Activated CD4-positive, alpha-beta T cell treated with anti-CD3 and anti-CD28 coated beads, Interleukin-2, Interleukin-4, amounts not matched to agents 100 ng/mL and 50 ng/mL, durations not matched to agents 16 hours and 8 hours (primary cell): ENCODE measurements at regions not wholly inside any gene's neighbourhood (a gene's known extent, or its start where the extent isn't known, plus 50 kb on each side); places are given as distances from the start of the nearest gene placed in this dataset.
A peak's percentile ranks its signal among the peaks of the same experiment; 100 is the strongest.

Source experiments
- DNase-seq: peaks from one replicate; pipeline ENCODE4 v3.0.0-alpha.2; 2020; ENCODE audit warnings: low spot score

DNA sequence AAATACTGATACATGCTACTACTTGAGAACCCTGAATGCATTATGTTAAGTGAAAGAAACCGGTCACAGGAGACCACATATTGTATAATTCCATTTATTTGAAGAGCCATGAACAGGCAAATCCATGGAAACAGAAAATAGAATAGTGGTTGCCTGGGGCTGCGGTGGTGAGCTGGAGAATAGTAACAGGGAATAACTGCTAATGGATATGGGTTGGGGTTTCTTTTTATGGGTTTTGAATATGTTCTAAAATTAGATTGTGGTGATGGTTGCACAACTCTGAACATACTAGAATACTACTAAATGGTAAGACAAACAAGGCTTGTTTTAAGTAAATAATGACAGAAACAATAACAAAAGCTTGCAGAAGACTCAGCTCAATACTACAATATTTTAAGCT is 293.0 kb downstream of the BTG1 start:
- DNase-seq: no peak

DNA sequence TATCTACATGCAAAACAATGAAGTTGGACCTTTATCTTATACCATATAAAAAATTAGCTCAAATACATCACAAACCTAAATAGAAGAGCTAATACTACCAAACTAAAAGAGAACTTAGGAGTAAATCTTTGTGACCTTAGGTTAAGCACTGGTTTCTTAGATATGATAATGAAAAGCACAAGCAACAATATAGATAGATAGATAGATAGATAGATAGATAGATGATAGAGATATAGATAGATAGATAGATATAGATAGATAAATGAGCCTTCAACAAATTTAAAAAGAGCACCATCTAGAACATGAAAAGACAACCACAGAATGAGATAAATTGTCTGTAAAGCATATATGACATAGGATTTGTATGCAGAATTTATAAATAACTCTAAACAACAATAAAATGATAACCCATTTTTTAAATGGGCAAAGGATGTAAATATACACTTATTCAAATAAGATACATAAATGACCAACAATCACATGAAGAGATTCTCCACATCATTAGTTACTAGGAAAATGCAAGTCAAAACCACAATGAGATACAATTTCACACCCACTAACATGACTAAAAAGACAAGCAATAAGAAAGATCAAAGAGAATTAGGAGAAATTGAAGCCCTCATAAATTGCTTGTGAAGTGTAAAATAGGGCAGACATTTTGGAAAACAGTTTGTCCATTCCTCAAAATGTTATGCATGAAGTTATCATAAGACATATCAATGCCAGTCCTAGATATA is 293.7 kb downstream of the BTG1 start:
- DNase-seq: peak; percentile 14

GRCh38 chr12:91846466-91847055 is 299.1 kb downstream of the BTG1 start:
- no peak for DNase-seq

DNA sequence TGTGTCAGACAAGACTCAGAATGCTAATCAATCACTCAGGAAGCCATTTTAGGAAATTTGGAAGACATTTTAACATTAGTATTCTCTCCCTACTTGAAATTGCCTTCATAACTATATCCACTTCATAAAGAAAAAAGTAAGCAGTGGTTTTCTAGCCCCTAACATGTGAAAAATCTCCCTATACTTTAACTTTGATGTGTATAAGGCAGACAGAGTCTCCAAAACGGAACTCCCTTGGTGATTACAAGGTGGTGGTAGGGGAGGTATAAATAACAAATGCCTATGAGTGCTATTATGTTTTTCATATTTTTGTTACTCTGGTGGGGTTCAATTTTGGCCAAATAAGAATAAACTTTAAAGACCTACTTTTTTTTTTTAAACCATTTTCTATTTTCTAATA is 300.3 kb downstream of the BTG1 start:
- DNase-seq: no peak

- DNase-seq: no peak
These were observed 303.8 kb downstream of the BTG1 start for GRCh38 chr12:91841822-91842221.

DNA sequence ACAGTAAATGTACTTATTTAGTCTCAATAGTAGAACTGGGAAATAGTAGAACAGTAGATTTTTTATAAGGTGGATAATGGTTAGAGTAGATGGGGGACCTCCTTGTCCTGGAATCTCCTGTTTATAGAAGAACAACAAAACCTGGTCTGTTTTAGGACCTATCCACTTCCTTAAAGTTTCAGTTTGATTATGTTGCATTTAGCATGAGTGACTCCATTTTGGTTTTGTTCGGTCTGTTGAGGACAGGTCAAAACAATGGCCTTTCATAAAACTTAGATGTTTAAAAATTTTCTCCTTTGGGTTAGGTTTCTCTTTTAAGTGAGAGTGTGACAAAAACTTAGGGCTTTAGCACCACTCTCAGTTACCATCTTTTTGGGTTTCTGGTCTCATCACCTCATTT is 308.9 kb downstream of the BTG1 start:
- DNase-seq: no peak

GRCh38 chr12:91836264-91836663 is 309.4 kb downstream of the BTG1 start:
- DNase-seq: no peak

DNA sequence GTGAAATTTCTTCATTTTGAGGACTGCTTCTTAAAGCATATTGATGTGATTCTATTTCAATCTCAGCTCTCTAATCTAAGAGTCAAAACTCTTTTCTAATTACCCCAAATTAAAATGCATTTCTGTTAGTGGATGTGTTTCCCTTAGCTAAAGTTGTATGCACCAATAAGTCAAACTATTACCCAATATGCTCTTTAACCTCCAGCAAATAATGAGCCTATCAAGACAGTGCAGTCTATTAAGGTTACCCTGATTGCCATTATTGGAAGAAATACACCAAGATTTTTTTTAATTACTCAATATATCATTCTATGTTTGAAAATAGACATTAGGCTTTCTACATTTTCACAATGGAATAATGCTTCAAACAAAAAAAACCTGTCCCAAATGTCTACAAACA is 310.0 kb downstream of the BTG1 start:
- DNase-seq: no peak

DNA sequence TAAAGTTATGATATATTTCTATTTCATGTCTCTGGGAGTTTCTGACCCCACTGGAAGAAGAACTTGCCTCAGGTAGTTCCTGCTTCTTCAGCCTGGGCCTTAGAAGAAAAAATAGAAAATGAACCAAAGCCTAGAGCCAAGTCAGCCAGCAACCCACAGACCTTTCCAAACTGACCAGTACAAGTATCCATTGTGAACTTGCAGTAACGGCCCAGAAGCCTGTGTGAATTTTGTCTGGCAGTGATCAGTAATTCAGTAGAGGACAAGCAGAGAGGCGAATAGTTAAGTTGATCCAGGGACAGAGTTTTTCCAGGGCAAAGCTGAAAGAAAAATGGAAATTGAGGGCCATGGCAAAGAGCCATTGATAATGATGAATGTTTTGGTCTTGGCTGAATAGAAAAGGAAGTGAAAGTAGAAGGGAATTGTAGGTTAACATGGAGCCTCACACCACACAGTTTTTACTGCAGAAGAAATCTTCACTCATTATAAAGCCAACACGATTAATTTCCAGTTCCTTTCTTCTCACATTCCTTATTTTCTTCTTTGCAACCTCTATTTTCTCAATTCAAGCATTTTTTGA is 311.8 kb downstream of the BTG1 start:
- DNase-seq: no peak

- DNase-seq: no peak
These were observed 319.6 kb downstream of the BTG1 start for GRCh38 chr12:91825999-91826398.

GRCh38 chr12:91824991-91825390 is 320.7 kb downstream of the BTG1 start:
- no peak for DNase-seq

- no peak for DNase-seq
These were observed 326.6 kb downstream of the BTG1 start for GRCh38 chr12:91819132-91819447.

DNA sequence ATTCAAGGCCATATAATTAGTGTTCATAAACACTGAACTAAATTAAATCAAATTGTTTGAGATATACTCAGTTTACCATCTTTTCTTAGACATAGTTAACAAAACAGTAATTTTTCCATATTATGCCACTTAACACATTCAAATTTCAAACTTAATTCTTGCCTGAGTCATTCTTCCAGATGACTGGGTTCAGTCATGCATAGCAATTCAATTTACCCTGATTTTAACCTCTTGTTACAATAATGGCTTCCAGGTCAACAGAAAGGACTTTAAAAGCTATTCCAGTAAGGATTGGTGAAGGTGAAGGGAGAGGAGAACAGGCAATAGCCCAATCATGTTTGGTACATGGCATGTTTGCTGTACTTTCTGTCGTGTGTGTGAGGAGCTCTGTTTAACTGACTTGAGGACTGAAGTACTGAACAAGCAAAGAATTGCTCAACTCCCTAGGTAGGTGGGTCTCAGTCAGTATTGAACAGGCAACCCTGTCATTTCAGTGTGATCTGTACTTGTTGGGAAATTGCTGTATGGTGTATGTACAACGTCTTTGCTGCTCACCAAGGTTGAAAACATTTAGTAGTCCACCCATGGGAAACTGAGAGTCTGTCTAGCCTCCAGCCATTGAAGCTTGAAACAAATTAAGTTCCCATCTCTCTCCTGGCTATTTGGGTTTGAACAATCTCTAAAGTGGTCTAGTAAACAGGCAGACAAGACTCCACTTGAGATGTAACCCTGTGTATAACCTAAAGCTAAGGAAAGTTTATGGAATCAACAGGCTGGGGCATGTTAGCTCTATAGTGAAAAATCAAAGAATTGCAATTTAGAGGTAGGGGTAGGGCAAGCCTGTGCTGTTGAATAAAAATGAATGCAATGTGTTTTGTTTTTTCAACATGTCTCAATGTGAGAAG is 327.2 kb downstream of the BTG1 start:
- no peak for DNase-seq

- no peak for DNase-seq
These were observed 328.1 kb downstream of the BTG1 start for GRCh38 chr12:91817517-91817916.

- no peak for DNase-seq
These were observed 331.9 kb downstream of the BTG1 start for GRCh38 chr12:91813701-91814100.

- peak; percentile 53 for DNase-seq
These were observed 334.0 kb downstream of the BTG1 start for GRCh38 chr12:91811481-91812287.

DNA sequence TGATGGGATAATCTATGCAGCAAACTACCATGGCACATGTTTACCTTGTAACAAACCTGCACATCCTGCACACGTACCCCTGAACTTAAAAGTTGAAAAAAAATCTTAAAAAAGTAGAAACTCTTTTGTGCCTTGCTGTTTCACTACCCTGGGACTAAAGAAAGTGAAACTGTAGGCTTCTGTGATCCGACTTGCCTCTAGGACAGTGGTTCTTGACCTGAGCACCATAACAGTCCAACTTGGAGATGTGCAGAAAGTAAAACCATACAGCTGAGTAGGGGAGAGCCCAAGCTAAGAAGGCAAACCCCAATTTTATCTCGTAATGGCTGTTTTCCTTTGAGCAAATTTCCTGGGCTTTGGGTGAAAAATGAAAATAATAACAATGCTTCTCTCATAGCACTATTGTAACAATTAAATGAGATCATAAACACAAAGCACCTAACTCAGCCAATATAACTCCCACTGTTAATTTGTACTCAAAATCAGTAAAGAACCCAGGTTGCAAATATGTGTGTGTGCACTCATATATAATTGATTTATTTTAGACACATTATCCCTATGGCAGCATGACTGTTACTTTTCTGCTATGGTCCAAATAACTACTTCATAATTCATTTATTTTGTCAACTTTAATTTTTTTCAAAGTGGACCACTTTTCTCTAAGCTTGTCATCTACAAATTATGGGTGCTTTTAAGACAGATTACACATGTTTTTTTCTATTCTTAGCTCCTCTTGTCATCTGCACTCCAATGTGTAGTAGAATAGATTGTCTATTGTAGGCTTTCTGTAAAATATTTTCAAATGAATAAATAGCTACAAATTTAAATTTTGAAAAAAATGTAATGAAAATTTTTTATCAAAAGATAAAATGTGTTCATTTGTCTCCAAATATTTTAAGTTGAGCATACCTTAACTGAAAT is 334.9 kb downstream of the BTG1 start:
- no peak for DNase-seq

- no peak for DNase-seq
These were observed 335.6 kb downstream of the BTG1 start for GRCh38 chr12:91810077-91810476.

- no peak for DNase-seq
These were observed 340.6 kb downstream of the BTG1 start for GRCh38 chr12:91805031-91805430.

GRCh38 chr12:91804533-91804932 is 341.1 kb downstream of the BTG1 start:
- DNase-seq: no peak

DNA sequence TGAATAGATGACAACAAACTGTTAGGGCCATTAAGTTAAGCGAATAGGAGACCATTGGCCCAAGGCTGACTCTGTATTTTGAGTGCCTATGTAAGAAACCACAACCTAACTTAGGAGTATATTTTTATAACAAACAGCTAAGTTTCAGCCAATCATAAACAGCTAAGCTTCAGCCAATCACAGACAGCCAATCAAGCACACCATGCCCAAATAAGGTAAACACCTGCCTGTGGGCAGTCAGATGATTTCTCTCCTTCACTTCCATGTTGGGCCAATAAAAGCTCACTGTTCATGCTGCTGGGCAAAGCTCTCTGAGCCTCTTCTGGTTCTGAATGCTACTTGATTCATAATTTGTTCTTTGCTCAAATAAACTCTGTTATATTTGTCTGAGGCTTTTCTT is 344.6 kb downstream of the BTG1 start:
- no peak for DNase-seq
